ENCODE measurements at regions not wholly inside any gene's neighbourhood (a gene's known extent, or its start where the extent isn't known, plus 50 kb on each side); places are given as distances from the start of the nearest gene placed in this dataset.

DNA sequence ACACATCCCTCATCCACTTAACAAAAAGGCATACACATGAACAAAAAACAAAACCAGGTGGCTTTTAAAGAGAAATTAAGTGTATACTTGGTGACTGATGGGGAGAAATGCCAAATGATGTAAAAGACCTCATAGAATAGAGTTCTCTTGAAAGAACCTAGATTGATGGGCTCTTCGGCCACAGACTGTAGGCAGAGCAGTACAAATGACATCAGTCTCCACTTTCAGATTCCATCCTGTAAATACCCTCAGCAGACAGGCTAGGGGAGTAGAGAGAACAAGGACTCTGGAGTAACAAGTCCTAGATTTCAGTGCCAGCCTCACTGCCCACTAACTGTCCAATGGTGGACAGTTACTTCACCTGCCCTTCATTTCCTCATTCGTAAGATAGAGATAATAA, 203.8 kb downstream of the MZT1 start:
- no peak for ATAC-seq
- Histone ChIP-seq H2AFZ (ENCODE audit: control insufficient read depth, low read depth, low read length) (no peak overlapping the region), H3K27me3 (replicated peaks in 1 of 2; ENCODE audit: control insufficient read depth in 2 of 2, insufficient read depth in 2 of 2, low read length in 1 of 2) (no peaks in the 10 kb centered on the region), H3K4me3 (no peak overlapping the region), H3K4me1 (ENCODE audit: control insufficient read depth, insufficient read depth, low read length) (no peaks in the 10 kb centered on the region), H3K4me2 (ENCODE audit: control insufficient read depth, insufficient read depth) (no peak overlapping the region), H3K27ac (ENCODE audit: control insufficient read depth, insufficient read depth) (no peak overlapping the region), H3K79me2 (ENCODE audit: control insufficient read depth, insufficient read depth, low read length) (no peaks in the 10 kb centered on the region), H4K20me1 (ENCODE audit: control insufficient read depth, insufficient read depth) (no peaks in the 10 kb centered on the region), H3K36me3 (ENCODE audit: control insufficient read depth in 2 of 2, insufficient read depth in 2 of 2, low read length in 1 of 2) (no peaks in the 10 kb centered on the region), H3K9ac (ENCODE audit: control insufficient read depth, insufficient read depth, low read length) (no peak overlapping the region), H3K9me3 (replicated peaks; ENCODE audit: control insufficient read depth, insufficient read depth, low read length) (no peaks in the 10 kb centered on the region)
- RAD21 ChIA-PET (ENCODE audit: unreplicated experiment) = no interaction called here
- SMC1A ChIA-PET (ENCODE audit: uncharacterized antibody, unreplicated experiment) = interaction anchor here (0.6 kb wide), 1 partner anchor 206 kb away, joined by 3 read pairs; no protein-coding TSS in a partner anchor
- TF ChIP-seq DPF2 (IDR thresholded peaks at IDR 0.05) (no peak), POLR2AphosphoS5 (IDR thresholded peaks at IDR 0.05; ENCODE audit: low read length) (no peak), MEF2B (IDR thresholded peaks at IDR 0.05; ENCODE audit: partially characterized antibody, poor library complexity, severe bottlenecking) (no peak), CHD4 (IDR thresholded peaks at IDR 0.05) (no peak)
- TF ChIP-seq, protein P1, sequence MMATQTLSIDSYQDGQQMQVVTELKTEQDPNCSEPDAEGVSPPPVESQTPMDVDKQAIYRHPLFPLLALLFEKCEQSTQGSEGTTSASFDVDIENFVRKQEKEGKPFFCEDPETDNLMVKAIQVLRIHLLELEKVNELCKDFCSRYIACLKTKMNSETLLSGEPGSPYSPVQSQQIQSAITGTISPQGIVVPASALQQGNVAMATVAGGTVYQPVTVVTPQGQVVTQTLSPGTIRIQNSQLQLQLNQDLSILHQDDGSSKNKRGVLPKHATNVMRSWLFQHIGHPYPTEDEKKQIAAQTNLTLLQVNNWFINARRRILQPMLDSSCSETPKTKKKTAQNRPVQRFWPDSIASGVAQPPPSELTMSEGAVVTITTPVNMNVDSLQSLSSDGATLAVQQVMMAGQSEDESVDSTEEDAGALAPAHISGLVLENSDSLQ (IDR thresholded peaks at IDR 0.05) = no peak
- TF ChIP-seq, protein P2, sequence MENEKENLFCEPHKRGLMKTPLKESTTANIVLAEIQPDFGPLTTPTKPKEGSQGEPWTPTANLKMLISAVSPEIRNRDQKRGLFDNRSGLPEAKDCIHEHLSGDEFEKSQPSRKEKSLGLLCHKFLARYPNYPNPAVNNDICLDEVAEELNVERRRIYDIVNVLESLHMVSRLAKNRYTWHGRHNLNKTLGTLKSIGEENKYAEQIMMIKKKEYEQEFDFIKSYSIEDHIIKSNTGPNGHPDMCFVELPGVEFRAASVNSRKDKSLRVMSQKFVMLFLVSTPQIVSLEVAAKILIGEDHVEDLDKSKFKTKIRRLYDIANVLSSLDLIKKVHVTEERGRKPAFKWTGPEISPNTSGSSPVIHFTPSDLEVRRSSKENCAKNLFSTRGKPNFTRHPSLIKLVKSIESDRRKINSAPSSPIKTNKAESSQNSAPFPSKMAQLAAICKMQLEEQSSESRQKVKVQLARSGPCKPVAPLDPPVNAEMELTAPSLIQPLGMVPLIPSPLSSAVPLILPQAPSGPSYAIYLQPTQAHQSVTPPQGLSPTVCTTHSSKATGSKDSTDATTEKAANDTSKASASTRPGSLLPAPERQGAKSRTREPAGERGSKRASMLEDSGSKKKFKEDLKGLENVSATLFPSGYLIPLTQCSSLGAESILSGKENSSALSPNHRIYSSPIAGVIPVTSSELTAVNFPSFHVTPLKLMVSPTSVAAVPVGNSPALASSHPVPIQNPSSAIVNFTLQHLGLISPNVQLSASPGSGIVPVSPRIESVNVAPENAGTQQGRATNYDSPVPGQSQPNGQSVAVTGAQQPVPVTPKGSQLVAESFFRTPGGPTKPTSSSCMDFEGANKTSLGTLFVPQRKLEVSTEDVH (IDR thresholded peaks at IDR 0.05; ENCODE audit: low read depth, partially characterized antibody) = no peak
- DNase-seq (ENCODE audit: low read depth, low spot score) = no peak
- in situ Hi-C loops (cut with MboI) (no loop called here), intact Hi-C loops (cut with micrococcal nuclease; ENCODE audit: unreplicated experiment) (no loop called here)
- no TSS peak for BruUV-seq (replicated peaks)
- WGBS (ENCODE audit: insufficient coverage, insufficient replicate concordance, low lambda C conversion rate, missing lambda C conversion rate) = 12% methylated on average over 2 of the region's 2 CpGs
- CTCF ChIA-PET = no interaction called here
- POLR2A ChIA-PET = no interaction called here
- no peak for FAIRE-seq
